ENCODE measurements at regions not wholly inside any gene's neighbourhood (a gene's known extent, or its start where the extent isn't known, plus 50 kb on each side); places are given as distances from the start of the nearest gene placed in this dataset.
"Not testable (repeated sequence)": the region's sequence is repeated elsewhere in the genome, so short reads cannot be mapped to it uniquely, and the experiment has no call there.

- no peak for DNase-seq (ENCODE audit: low spot score)
Measured at GRCh38 chr2:215535741-215536140, 99.9 kb upstream of the FN1 start.

DNA sequence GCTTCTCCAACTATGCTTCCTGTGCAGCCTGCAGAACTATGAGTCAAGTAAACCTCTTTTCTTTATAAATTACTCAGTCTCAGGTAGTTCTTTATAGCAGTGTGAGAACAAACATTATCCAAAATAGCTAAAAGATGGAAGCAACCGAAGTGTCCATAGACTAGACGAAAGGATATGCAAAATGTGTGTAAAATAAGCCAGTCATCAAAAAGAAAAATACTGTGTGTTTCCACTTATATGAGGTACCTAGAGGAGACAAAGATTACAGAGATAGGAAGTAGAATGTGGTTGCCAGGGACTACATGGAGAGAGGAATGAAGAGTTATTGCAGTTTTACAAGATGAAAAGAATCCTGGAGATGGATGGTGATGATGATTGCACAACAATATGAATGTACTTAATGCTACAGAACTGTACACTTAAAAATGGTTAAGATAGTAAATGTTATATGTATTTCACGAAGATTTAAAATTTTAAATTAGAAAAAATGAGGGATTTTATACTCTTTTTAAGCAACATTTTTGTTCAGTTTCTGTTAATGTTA lies 99.3 kb upstream of the FN1 start:
- DNase-seq (ENCODE audit: low spot score): no peak

- not testable (repeated sequence) for DNase-seq (ENCODE audit: low spot score)
Measured at GRCh38 chr2:215533716-215534115, 97.8 kb upstream of the FN1 start.

GRCh38 chr2:215532844-215533243 lies 97.0 kb upstream of the FN1 start:
- DNase-seq (ENCODE audit: low spot score): no peak

GRCh38 chr2:215531284-215531683 lies 95.4 kb upstream of the FN1 start:
- no peak for DNase-seq (ENCODE audit: low spot score)

DNA sequence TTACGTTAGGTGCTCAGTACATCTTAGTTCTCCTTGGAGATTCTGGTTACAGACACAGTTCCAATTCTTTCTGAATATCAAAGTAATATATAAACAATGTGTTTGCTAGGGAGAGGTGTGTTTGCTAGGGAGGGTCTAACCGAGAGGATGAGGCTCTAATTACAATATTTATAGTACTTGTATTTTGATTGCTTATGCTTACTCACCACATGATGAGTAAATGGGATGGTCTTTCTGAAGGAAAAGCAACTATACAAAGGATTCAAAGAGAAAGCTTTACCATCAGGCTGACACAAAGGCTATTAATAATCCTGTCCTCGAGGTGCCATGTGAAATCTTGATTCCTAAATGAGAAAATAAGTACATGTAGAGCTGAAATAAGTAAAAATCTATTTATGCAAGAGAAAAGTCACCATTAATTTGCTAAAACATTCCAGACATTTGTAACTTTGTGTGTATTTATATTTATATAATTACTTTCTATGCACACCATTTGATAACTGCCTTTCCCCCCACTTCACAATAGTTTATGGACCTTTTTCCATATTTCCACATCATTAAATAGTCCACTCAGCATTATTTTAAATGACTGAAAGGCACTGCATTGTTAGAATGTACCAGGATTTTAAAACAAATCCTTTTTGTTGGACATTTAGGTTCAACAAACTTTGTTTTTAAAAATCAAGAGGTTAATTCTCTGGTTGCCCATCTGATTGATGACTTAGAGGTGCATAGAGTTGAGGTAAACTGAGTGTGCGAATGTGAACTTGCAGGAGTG lies 94.5 kb upstream of the FN1 start:
- no peak for DNase-seq (ENCODE audit: low spot score)

DNA sequence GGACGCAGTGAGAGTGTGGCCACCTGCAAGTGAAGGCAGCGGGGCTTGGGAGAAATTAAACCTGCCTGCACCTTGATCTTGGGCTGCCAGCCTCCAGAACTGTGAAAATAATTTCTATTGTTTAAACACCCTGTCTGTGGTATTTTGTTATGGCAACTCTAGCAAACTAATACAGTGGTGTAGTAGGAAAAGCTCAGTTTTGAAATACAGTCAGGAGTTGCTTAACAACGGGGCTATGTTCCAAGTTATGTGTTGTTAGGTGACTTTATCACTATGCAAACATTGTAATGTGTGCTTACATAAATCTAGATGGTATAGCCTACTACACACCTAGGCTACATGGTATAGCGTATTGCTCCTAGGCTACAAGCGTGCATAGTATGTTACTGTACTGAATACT lies 93.4 kb upstream of the FN1 start:
- DNase-seq (ENCODE audit: low spot score): no peak

- no peak for DNase-seq (ENCODE audit: low spot score)
Measured at GRCh38 chr2:215528555-215528954, 92.7 kb upstream of the FN1 start.

DNA sequence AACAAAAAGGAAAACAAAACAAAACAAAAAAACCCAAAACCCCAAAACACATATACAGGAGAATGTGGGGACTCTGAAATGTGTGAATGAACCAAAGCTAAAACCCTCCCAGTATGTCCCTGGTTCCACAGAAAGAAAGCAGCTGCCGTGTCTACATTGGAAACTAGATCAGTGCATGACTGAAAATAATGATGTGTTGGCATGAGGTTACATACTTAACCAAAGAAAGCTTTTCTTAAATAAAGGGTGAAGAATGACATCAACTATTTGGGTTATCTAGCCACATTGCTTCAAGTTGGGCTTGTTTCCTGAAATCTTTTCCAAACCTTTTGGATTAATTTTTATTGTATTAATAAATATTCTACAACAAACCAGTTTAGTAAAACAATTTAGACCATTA lies 91.9 kb upstream of the FN1 start:
- no peak for DNase-seq (ENCODE audit: low spot score)

DNA sequence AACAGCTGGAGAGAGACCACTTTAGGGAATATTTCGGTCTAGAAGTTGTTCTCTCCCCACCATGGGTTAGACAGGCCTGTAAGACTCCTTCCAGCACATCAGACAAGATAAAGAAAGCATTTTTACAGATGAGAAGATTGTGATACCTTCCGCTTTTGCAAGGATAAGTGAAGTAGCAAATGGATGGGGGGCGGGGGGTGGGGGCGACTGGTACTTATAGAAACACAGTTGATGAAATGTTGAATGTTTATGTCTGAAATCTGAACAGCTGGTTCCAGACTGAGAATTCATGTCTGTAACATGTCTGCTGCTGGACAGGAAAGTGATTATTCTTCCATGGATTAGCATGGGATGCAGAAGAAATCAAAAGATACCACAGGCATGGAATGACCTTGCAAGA lies 90.5 kb upstream of the FN1 start:
- DNase-seq (ENCODE audit: low spot score): no peak

GRCh38 chr2:215522237-215522636 lies 86.4 kb upstream of the FN1 start:
- no peak for DNase-seq (ENCODE audit: low spot score)

DNA sequence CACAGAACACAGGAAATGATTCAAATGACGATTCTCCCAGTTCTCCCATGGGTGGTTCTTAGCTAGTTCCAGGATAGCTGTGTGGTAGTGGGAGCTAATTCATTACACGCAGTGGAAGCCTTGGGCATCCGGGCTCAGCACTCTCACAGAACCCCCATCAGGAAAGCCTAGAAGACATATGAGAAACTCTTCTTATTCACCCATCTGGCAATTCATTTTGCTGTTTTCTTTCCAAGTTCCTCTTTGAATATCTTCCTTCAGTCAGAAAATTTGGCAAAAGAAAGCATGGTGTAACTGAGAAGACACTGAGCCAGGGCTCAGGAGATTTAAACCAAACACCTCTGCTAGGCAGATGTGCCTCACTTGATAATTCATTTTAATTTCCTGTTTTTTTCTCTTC lies 85.2 kb upstream of the FN1 start:
- DNase-seq (ENCODE audit: low spot score): no peak

GRCh38 chr2:215517391-215517790 lies 81.5 kb upstream of the FN1 start:
- DNase-seq (ENCODE audit: low spot score): no peak

DNA sequence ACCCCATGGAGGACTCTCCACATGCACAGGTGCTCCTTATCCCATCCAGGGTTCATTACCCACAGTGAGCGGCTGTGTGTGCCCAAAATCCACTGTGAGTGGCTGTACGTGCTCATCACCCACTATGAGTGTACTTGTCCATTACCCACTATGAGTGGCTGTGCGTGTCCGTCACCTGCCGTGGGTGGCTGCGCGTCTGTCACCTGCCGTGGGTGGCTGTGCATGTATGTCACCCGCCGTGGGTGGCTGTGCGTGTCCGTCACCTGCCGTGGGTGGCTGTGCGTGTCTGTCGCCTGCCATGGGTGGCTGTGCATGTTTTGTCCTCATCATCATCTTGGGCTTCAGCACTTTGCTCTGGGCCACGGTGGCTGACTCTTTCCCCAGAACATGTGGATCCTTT lies 78.6 kb upstream of the FN1 start:
- no peak for DNase-seq (ENCODE audit: low spot score)

DNA sequence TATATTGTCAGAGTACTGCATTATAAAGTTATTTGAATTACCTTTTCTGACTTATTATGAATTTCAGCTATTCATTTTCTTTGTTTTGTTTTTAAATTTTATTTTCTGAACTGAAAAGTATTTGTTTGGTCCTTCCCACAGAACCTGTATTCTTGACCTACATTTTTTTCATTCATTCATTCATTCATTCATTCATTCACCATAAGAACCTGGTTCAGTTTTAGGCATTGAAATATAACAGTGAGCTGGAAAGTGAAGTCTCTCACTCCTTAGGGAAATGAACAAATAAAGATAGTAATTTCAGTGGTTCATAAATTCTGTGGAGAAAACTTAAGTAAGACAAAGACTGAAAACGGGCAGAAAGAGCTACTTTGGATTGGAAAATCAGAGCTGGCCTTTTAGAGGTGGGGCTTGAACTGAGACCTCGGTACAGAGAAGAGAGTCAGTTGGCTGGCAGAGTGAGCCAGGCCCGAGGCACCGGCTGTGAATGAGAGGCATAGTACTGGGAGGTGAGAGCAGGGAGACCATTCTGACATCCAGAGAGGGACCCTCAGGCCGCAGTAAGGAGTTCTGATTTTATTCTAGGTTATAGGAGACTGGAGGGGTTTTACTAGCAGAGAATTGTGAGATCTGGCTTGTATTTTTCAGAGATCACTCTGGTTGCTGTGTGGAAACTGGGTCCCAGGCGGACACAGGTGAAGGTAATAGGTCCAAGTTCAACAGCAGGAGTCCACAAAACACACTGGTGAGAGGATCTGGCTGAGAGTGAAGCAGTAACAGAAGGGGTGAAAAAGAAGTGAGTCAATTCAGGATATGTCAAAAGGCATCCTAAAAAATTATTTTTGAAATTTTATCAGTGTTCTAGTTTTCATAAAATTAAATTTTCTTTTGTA lies 75.8 kb upstream of the FN1 start:
- no peak for DNase-seq (ENCODE audit: low spot score)

DNA sequence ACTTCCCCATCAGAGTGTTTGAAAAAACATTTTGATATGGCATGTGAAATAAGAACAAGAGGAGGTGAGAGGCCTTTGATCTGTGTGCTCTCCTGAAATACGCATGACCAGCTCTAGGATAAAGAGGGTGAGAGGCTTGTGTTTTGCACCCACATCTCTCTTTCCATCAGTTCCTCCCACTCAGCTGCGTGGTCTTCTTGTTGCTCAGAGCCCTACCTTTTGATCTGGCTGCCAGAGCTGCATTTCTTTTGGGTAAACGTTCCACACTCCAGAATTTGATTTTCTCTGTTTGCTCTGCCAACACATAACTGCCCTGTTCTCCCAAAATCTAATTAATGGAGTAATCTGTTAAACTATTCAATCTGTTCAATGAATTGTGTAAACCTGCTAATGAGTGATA lies 72.0 kb upstream of the FN1 start:
- no peak for DNase-seq (ENCODE audit: low spot score)

DNA sequence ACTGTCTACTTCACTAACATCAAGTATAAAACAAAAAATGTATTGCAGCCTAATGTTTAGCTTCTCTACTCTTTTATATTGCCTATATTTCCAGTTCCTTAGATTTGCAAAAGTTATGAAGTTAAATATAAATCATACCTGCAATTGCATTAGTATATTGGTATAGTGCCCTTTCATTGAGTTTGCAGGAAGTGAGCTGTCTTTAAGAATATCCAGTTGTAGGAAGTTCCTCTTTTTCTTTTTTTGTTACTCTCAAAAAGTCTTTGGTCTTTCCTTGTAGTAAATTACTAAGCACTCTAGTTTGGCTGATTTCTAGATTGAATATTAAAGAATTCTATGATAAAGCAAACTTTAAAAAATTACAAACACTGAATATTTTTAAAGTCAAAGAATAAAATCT lies 71.3 kb upstream of the FN1 start:
- DNase-seq (ENCODE audit: low spot score): no peak

- no peak for DNase-seq (ENCODE audit: low spot score)
Measured at GRCh38 chr2:215506604-215506990, 70.7 kb upstream of the FN1 start.

- no peak for DNase-seq (ENCODE audit: low spot score)
Measured at GRCh38 chr2:215505044-215505786, 69.3 kb upstream of the FN1 start.

DNA sequence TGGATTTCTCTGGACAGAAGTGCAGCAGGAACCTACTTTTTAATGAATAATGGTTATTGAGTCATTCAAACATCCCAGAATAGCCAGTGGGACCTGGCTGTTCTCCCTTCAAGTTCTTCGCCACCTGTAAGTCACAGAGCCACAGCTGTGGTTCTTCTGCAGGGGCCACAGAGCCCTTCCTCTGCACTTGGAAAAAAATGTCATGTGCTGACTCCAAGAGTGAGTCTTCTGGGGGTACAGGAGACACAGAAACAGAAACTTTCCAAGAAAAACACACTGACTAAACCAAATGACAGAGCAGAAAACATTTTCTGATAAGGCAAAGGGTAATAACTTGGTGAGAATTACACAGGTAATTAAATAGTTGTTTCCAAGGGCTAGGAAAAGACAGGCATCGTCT lies 68.7 kb upstream of the FN1 start:
- no peak for DNase-seq (ENCODE audit: low spot score)

- no peak for DNase-seq (ENCODE audit: low spot score)
Measured at GRCh38 chr2:215503381-215503780, 67.5 kb upstream of the FN1 start.

DNA sequence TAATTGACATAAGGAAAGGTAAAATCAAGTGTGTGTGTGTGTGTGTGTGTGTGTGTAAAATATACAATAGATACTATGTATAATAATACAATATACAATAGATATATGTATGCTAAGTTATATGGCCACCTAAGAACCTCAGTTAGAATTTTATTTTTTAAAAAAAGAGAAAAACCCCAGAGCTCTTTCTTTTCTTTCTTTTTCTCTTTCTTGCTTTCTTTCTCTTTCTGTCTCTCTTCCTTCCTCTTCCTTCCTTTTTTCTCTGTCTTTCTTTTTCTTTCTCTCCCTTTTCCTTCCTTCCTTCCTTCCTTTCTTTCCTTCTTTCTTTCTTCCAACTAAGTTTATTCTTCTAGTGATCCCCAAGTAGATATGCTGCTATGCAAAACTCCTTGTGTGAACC lies 64.6 kb upstream of the FN1 start:
- no peak for DNase-seq (ENCODE audit: low spot score)

DNA sequence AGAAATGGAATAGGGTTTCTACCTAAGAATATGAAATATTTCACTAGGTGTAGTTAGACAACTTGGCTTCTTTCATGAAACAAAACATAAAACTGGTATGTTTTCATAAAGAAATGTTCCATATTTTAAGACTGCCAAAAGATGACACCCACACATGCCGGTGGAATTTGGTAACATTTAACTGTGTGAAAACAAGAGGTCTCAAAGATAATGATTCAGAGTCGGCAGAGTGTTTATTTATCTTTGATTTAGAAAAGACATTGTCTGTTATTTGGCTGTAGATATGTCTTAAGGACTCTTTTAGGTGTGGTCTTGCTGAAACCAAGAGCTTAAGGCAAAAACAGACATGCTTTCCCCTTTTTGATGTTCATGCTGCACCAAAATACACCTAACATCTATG lies 63.5 kb upstream of the FN1 start:
- no peak for DNase-seq (ENCODE audit: low spot score)
